NT2/D1 (cell line): ENCODE measurements at regions not wholly inside any gene's neighbourhood (a gene's known extent, or its start where the extent isn't known, plus 50 kb on each side); places are given as distances from the start of the nearest gene placed in this dataset.

Source experiments
- DNase-seq: peaks from one replicate; pipeline ENCODE4 v3.0.0-alpha.2; 2011; ENCODE audit warnings: low read depth, low spot score
- H3K27me3 ChIP-seq: 2 replicates; pipeline ENCODE4 v1.6.0; 2011; ENCODE audit warnings: mild to moderate bottlenecking; ENCODE audit not compliant: insufficient read length, insufficient read depth
- H3K36me3 ChIP-seq: 2 replicates; pipeline ENCODE4 v1.6.1; 2011; ENCODE audit warnings: mild to moderate bottlenecking, low read length, mixed read lengths; ENCODE audit not compliant: insufficient read depth, insufficient read length
- H3K4me1 ChIP-seq: 2 replicates; pipeline ENCODE4 v1.5.1; 2011; ENCODE audit not compliant: insufficient read depth, insufficient read length
- H3K4me3 ChIP-seq: 2 replicates; pipeline ENCODE4 v1.5.1; 2011; ENCODE audit warnings: low read depth; ENCODE audit not compliant: insufficient read length
- H3K9ac ChIP-seq: 2 replicates; pipeline ENCODE4 v1.6.0; 2011; ENCODE audit warnings: low read depth; ENCODE audit not compliant: insufficient read length
- H3K9me3 ChIP-seq: 2 replicates; pipeline ENCODE4 v1.5.1; 2011; ENCODE audit warnings: mild to moderate bottlenecking, low read length; ENCODE audit not compliant: insufficient read depth
- SUZ12 ChIP-seq: IDR thresholded peaks from 2 replicates; pipeline ENCODE4 v1.6.1; 2011; ENCODE audit not compliant: insufficient read length, insufficient read depth; ENCODE audit errors: extremely low read depth
- YY1 ChIP-seq: IDR thresholded peaks from 2 replicates; pipeline ENCODE4 v1.6.1; 2011; ENCODE audit not compliant: insufficient read length, insufficient read depth
- ZNF274 ChIP-seq: IDR thresholded peaks from 2 replicates; pipeline ENCODE4 v1.6.1; 2011; ENCODE audit warnings: mild to moderate bottlenecking, low read depth, low read length

- peak; percentile 13 for DNase-seq
- Histone ChIP-seq H3K36me3 (no peaks in the 10 kb centered on the region), H3K4me3 (no peak overlapping the region), H3K9ac (no peak overlapping the region), H3K27me3 (no peaks in the 10 kb centered on the region), H3K4me1 (no peaks in the 10 kb centered on the region), H3K9me3 (no peaks in the 10 kb centered on the region)
- TF ChIP-seq YY1 (no peak), SUZ12 (no peak), ZNF274 (no peak)
These were observed 347.9 kb upstream of the SPTLC3 start for GRCh38 chr20:12660918-12661317.

DNA sequence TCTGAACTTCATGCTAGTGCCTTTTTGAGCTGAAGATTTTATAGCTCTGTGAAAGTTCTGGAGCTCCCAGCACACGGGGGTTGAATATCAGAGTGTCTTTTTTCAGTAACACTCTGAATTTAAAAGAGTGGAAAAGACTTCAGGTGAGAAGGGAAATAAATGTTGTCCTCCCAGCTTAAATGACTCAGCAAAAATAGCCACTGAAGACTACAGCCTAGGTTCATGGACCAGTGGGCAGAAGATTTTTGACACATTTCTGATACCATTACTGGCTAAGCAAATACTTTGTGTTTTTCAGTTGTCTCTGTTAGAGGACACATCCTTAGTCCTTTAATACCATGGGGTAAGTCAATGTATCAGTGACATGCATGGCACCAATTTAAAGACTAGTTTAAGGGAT, 338.5 kb upstream of the SPTLC3 start:
- no peak for DNase-seq
- Histone ChIP-seq H3K4me3 (no peak overlapping the region), H3K36me3 (no peaks in the 10 kb centered on the region), H3K4me1 (no peaks in the 10 kb centered on the region), H3K27me3 (no peaks in the 10 kb centered on the region), H3K9me3 (no peaks in the 10 kb centered on the region), H3K9ac (no peak overlapping the region)
- TF ChIP-seq SUZ12 = no peak
- no peak for TF ChIP-seq YY1
- TF ChIP-seq ZNF274 = no peak

DNA sequence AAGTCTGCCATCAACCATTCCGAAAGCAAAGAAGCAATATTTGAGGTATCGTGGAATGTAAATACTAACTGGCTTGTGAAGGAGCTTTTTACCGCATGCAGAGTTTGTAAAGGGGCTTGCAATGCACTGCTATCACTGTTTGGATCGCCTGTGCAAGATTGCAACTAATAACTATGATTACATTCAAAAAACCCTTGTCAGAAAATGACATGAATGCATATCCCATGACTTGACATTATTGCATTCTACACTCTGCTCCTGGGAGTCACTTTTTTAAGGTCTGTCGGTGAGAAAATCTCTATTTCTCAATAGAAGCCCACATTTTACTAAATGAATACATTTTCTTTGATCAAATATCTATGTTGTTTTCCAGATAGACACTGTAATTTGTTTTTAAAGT, 335.4 kb upstream of the SPTLC3 start:
- DNase-seq = no peak

DNA sequence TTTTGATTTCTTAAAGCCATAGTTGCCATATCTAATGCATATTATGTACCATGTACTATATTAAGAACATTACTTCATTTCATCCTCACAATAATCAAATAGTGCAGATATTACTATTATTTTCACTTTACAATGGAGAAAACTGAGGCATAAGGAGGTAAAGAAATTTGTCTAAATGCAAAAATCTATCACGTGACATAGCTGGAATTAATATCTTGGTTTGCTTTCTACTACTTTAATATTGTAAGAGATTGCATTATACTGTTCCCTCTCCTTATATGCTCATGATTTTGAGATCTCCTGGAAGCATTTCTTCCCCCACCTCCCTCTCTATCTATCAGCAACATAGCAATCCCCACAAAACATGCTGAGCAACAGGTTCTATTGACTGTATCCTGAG, 330.8 kb upstream of the SPTLC3 start:
- Histone ChIP-seq H3K27me3 (no peaks in the 10 kb centered on the region), H3K36me3 (no peaks in the 10 kb centered on the region), H3K9ac (no peak overlapping the region), H3K4me1 (no peaks in the 10 kb centered on the region), H3K4me3 (no peak overlapping the region), H3K9me3 (no peaks in the 10 kb centered on the region)
- no peak for TF ChIP-seq ZNF274
- TF ChIP-seq SUZ12 = no peak
- TF ChIP-seq YY1 = no peak
- no peak for DNase-seq

More for the DNA sequence above, 335.4 kb upstream of the SPTLC3 start:
- no peaks in the 10 kb centered on the region for H3K4me1 ChIP-seq
- no peaks in the 10 kb centered on the region for H3K27me3 ChIP-seq
- H3K9ac ChIP-seq = no peak overlapping the region
- TF ChIP-seq YY1 (no peak), SUZ12 (no peak), ZNF274 (no peak)
- H3K36me3 ChIP-seq = no peaks in the 10 kb centered on the region
- no peak overlapping the region for H3K4me3 ChIP-seq
- H3K9me3 ChIP-seq = no peaks in the 10 kb centered on the region

DNA sequence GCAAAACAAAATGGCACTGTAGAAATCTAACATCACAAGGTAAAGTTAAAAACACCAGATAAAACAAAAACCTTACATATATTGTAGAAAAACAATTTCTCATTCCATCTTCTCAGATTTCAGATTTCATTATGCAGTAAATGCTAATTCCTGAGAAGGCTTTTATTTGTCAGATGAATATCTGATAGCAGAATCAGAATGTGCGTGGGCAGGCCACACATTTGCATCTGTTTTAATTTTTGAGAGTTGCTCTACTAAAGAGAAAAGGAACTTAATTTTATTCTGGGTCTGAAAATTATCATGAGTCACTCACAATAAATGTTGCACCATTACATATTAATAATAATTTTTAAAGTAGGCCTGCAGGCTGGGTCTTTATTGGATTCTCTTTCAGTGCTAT, 329.3 kb upstream of the SPTLC3 start:
- Histone ChIP-seq H3K36me3 (no peaks in the 10 kb centered on the region), H3K27me3 (no peaks in the 10 kb centered on the region), H3K4me3 (no peak overlapping the region), H3K9ac (no peak overlapping the region), H3K4me1 (no peaks in the 10 kb centered on the region), H3K9me3 (no peaks in the 10 kb centered on the region)
- no peak for TF ChIP-seq SUZ12
- no peak for TF ChIP-seq YY1
- TF ChIP-seq ZNF274 = no peak
- DNase-seq = no peak

DNA sequence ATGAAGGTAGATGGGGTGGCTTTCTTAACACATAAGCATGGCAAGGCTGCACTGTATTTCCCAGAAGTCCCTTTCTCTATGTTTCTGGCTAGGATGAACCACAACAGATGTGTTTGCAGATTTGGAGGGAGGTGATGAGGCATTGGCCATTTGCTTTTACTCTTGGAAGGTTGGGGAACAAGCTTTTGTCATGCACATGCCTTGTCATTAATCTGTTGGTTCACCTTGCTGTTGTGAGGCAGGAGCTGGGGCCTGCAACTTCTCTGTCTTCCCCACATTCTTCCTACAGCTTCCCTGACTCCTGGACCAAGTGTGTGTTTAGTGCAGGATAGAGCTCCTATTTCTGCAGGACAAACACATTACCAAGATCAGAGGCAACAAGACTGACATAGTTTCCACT, 326.2 kb upstream of the SPTLC3 start:
- H3K4me1 ChIP-seq = no peaks in the 10 kb centered on the region
- no peaks in the 10 kb centered on the region for H3K9me3 ChIP-seq
- no peak overlapping the region for H3K9ac ChIP-seq
- no peak for DNase-seq
- no peak overlapping the region for H3K4me3 ChIP-seq
- TF ChIP-seq YY1 = no peak
- no peak for TF ChIP-seq ZNF274
- no peak for TF ChIP-seq SUZ12
- H3K27me3 ChIP-seq = no peaks in the 10 kb centered on the region
- H3K36me3 ChIP-seq = no peaks in the 10 kb centered on the region

GRCh38 chr20:12687476-12687875, 321.3 kb upstream of the SPTLC3 start:
- no peak for TF ChIP-seq ZNF274
- no peak for TF ChIP-seq SUZ12
- TF ChIP-seq YY1 = no peak
- Histone ChIP-seq H3K36me3 (no peaks in the 10 kb centered on the region), H3K9me3 (no peaks in the 10 kb centered on the region)

DNA sequence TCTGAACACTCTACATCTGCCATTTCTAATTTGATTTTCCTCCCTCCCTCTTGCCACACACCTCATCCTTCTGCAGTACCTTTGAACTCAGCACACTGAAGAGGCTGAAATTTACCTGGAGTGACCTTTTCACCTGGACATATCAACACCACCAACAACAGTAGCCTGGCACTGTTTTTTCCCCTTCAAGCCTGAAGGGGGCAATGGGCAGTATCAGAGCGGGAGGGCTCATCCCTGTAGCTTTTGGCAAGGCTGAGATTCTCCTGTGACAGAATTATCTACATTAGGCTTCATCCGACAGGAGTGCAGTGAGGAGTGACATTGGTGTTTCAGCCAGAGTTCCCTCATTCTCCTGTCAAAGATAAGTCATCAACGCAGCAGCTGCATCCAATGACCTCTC, 312.8 kb upstream of the SPTLC3 start:
- no peaks in the 10 kb centered on the region for H3K9me3 ChIP-seq
- TF ChIP-seq YY1 = no peak
- TF ChIP-seq ZNF274 = no peak
- no peak for TF ChIP-seq SUZ12
- no peak overlapping the region for H3K9ac ChIP-seq

More at GRCh38 chr20:12687476-12687875, 321.3 kb upstream of the SPTLC3 start:
- H3K9ac ChIP-seq = no peak overlapping the region
- no peaks in the 10 kb centered on the region for H3K4me1 ChIP-seq
- no peak for DNase-seq
- no peaks in the 10 kb centered on the region for H3K27me3 ChIP-seq
- H3K4me3 ChIP-seq = no peak overlapping the region

More for the DNA sequence above, 312.8 kb upstream of the SPTLC3 start:
- Histone ChIP-seq H3K4me3 (no peak overlapping the region), H3K36me3 (no peaks in the 10 kb centered on the region), H3K27me3 (no peaks in the 10 kb centered on the region), H3K4me1 (no peaks in the 10 kb centered on the region)
- no peak for DNase-seq
